Activated CD4-positive, alpha-beta T cell treated with anti-CD3 and anti-CD28 coated beads, Interleukin-2, Interleukin-4, amounts not matched to agents 100 ng/mL and 50 ng/mL, durations not matched to agents 16 hours and 8 hours (primary cell): ENCODE measurements at regions not wholly inside any gene's neighbourhood (a gene's known extent, or its start where the extent isn't known, plus 50 kb on each side); places are given as distances from the start of the nearest gene placed in this dataset.
A peak's percentile ranks its signal among the peaks of the same experiment; 100 is the strongest.

ENCODE experiments used
- DNase-seq: peaks from one replicate; pipeline ENCODE4 v3.0.0-alpha.2; 2020; ENCODE audit warnings: low spot score

- DNase-seq, result no peak
These were observed 309.2 kb upstream of the ZMIZ1 start for GRCh38 chr10:78759456-78760120.

- DNase-seq, result no peak
These were observed 308.1 kb upstream of the ZMIZ1 start for GRCh38 chr10:78760463-78761310.

- no peak for DNase-seq
These were observed 307.4 kb upstream of the ZMIZ1 start for GRCh38 chr10:78761311-78761781.

GRCh38 chr10:78762086-78762630 lies 306.6 kb upstream of the ZMIZ1 start:
- DNase-seq, result no peak

GRCh38 chr10:78763234-78763633 lies 305.5 kb upstream of the ZMIZ1 start:
- no peak for DNase-seq

GRCh38 chr10:78763651-78764395 lies 304.9 kb upstream of the ZMIZ1 start:
- DNase-seq, result peak; percentile 70

- no peak for DNase-seq
These were observed 304.3 kb upstream of the ZMIZ1 start for GRCh38 chr10:78764436-78764835.

GRCh38 chr10:78764846-78765430 lies 303.8 kb upstream of the ZMIZ1 start:
- DNase-seq, result no peak

- DNase-seq, result no peak
These were observed 302.9 kb upstream of the ZMIZ1 start for GRCh38 chr10:78765726-78766335.

- no peak for DNase-seq
These were observed 302.2 kb upstream of the ZMIZ1 start for GRCh38 chr10:78766603-78767002.

- no peak for DNase-seq
These were observed 300.5 kb upstream of the ZMIZ1 start for GRCh38 chr10:78768041-78768835.

GRCh38 chr10:78768876-78769275 lies 299.9 kb upstream of the ZMIZ1 start:
- no peak for DNase-seq

- DNase-seq, result no peak
These were observed 299.2 kb upstream of the ZMIZ1 start for GRCh38 chr10:78769526-78769925.

GRCh38 chr10:78770167-78771090 lies 298.3 kb upstream of the ZMIZ1 start:
- no peak for DNase-seq

GRCh38 chr10:78771260-78771659 lies 297.5 kb upstream of the ZMIZ1 start:
- no peak for DNase-seq

- DNase-seq, result no peak
These were observed 296.8 kb upstream of the ZMIZ1 start for GRCh38 chr10:78771808-78772455.

- no peak for DNase-seq
These were observed 296.3 kb upstream of the ZMIZ1 start for GRCh38 chr10:78772486-78772885.

GRCh38 chr10:78772986-78773530 lies 295.7 kb upstream of the ZMIZ1 start:
- no peak for DNase-seq

GRCh38 chr10:78774614-78774998 lies 294.2 kb upstream of the ZMIZ1 start:
- no peak for DNase-seq
